Transverse colon (tissue), 4 donors: ENCODE measurements at regions not wholly inside any gene's neighbourhood (a gene's known extent, or its start where the extent isn't known, plus 50 kb on each side); places are given as distances from the start of the nearest gene placed in this dataset.

Source experiments
- DNase-seq: peaks from one replicate; pipeline ENCODE4 v3.0.0-alpha.2; 2019
- H3K27ac ChIP-seq, 4 donors: fragments of 200-600 bp; sonication (generic); 2 replicates each; pipeline ENCODE4 v1.5.1; 2016 to 2018; ENCODE audit warnings: inconsistent platforms in 4 of 4
- H3K27me3 ChIP-seq: fragments of 200-600 bp; sonication (generic); 2 replicates; pipeline ENCODE4 v1.5.1; 2017; ENCODE audit warnings: inconsistent platforms
- H3K36me3 ChIP-seq, 4 donors: fragments of 200-600 bp; sonication (generic); 2 replicates each; pipeline ENCODE4 v1.5.1; 2017 to 2019; ENCODE audit warnings: inconsistent platforms in 4 of 4
- H3K4me1 ChIP-seq, 4 donors: fragments of 200-600 bp; sonication (generic); 2 replicates each; pipeline ENCODE4 v1.5.1; 2017 to 2020; ENCODE audit warnings: inconsistent platforms in 4 of 4
- H3K4me3 ChIP-seq, 4 donors: fragments of 200-600 bp; sonication (generic); 1 replicate in 1 of 4; 2 replicates in 3 of 4; pipeline versions ENCODE4 v1.5.1 to v1.6.1; 2017 to 2019; ENCODE audit warnings: inconsistent platforms in 4 of 4
- H3K9me3 ChIP-seq, 2 donors: fragments of 200-600 bp; sonication (generic); 2 replicates each; pipeline ENCODE4 v1.5.1; 2017 to 2019; ENCODE audit warnings: inconsistent platforms in 2 of 2
- CTCF ChIP-seq, 5 experiments: fragments of 200-600 bp in 3 of 5; fragments of 450-650 bp in 2 of 5; sonication (generic) in 3 of 5; IDR thresholded peaks; 1 replicate in 2 of 5; 2 replicates in 3 of 5; pipeline ENCODE4 v1.5.1; 2016 to 2017; ENCODE audit warnings: antibody characterized with exemption in 5 of 5, inconsistent platforms in 3 of 5, mild to moderate bottlenecking in 2 of 5, moderate library complexity in 1 of 5
- EP300 ChIP-seq: sonication (generic); formaldehyde crosslinking; IDR thresholded peaks from one replicate; pipeline ENCODE4 v1.6.1; 2017; ENCODE audit warnings: antibody characterized with exemption, low read depth
- POLR2A ChIP-seq: fragments of 450-650 bp; IDR thresholded peaks from one replicate; pipeline ENCODE4 v1.6.1; 2016; ENCODE audit warnings: antibody characterized with exemption, mild to moderate bottlenecking, moderate library complexity
- POLR2AphosphoS5 ChIP-seq, 3 donors: sonication (generic); formaldehyde crosslinking; IDR thresholded peaks; one replicate each; pipeline ENCODE4 v1.6.1; 2016; ENCODE audit warnings: antibody characterized with exemption in 3 of 3
- WGBS, 2 donors: methylation state at CpG; one replicate each; pipeline ENCODE4 v1.1.5; 2018; ENCODE audit warnings: low coverage in 1 of 2; 5-methylcytosine and 5-hydroxymethylcytosine counted together
- in situ Hi-C, 4 donors: fragments of 200-750 bp; cut with MboI; loops; one replicate each; pipeline versions ENCODE4 v1.15.0 to v1.15.1; 2017; ENCODE audit warnings: low sequenced_read_pairs in 3 of 4, low pct_ligation_motif_present in 1 of 4, low pct_unique_long_range_greater_than_20kb in 1 of 4
- intact Hi-C: fragments of 100-400 bp; cut with DNase I; formaldehyde crosslinking; loops from one replicate; pipeline ENCODE4 v1.15.1; 2023; ENCODE audit warnings: low total_unique reads

- Histone ChIP-seq H3K27ac (no peak overlapping the region), H3K27me3 (no peaks in the 10 kb centered on the region), H3K9me3 (no peaks in the 10 kb centered on the region), H3K4me3 (no peak overlapping the region), H3K36me3 (no peaks in the 10 kb centered on the region), H3K4me1 (no peaks in the 10 kb centered on the region)
- no peak for DNase-seq
- in situ Hi-C loops (no loop called here), intact Hi-C loops (no loop called here)
- TF ChIP-seq POLR2A (no peak), POLR2AphosphoS5 (IDR thresholded peaks at IDR 0.05) (no peak), EP300 (no peak), CTCF (IDR thresholded peaks at IDR 0.05) (no peak)
- 77 to 80% methylated on average over 2 of the region's 2 CpGs for WGBS, 2 donors
Measured at GRCh38 chr5:107228226-107228625, 442.5 kb downstream of the EFNA5 start.

GRCh38 chr5:107224272-107224671 lies 446.5 kb downstream of the EFNA5 start:
- no peaks in the 10 kb centered on the region for H3K9me3 ChIP-seq
- H3K4me1 ChIP-seq = no peaks in the 10 kb centered on the region
- TF ChIP-seq EP300 (no peak), POLR2A (no peak), POLR2AphosphoS5 (IDR thresholded peaks at IDR 0.05) (no peak), CTCF (IDR thresholded peaks at IDR 0.05) (no peak)
- H3K4me3 ChIP-seq = no peak overlapping the region
- H3K27me3 ChIP-seq = no peaks in the 10 kb centered on the region
- no peaks in the 10 kb centered on the region for H3K36me3 ChIP-seq
- intact Hi-C loops = no loop called here
- in situ Hi-C loops = no loop called here
- DNase-seq = no peak
- WGBS, 2 donors = 9 to 56% methylated on average over 1 of the region's 1 CpG
- H3K27ac ChIP-seq = no peak overlapping the region

GRCh38 chr5:107223066-107223465 lies 447.7 kb downstream of the EFNA5 start:
- Histone ChIP-seq H3K9me3 (no peaks in the 10 kb centered on the region), H3K4me1 (no peaks in the 10 kb centered on the region), H3K36me3 (no peaks in the 10 kb centered on the region), H3K4me3 (no peak overlapping the region), H3K27ac (no peak overlapping the region), H3K27me3 (no peaks in the 10 kb centered on the region)
- intact Hi-C loops = no loop called here
- no peak for DNase-seq
- 65 to 70% methylated on average over 2 of the region's 2 CpGs for WGBS, 2 donors
- TF ChIP-seq POLR2A = no peak
- in situ Hi-C loops = no loop called here

- WGBS, 2 donors = 61% methylated on average over 1 of the region's 1 CpG; no CpG with 5 or more reads in 1 of the 2 donors
- Histone ChIP-seq H3K27ac (no peak overlapping the region), H3K27me3 (no peaks in the 10 kb centered on the region), H3K36me3 (no peaks in the 10 kb centered on the region), H3K4me3 (no peak overlapping the region), H3K4me1 (no peaks in the 10 kb centered on the region), H3K9me3 (no peaks in the 10 kb centered on the region)
- in situ Hi-C loops = no loop called here
- TF ChIP-seq CTCF (IDR thresholded peaks at IDR 0.05) = no peak
- TF ChIP-seq POLR2A = no peak
- TF ChIP-seq POLR2AphosphoS5 (IDR thresholded peaks at IDR 0.05) = no peak
- no peak for DNase-seq
- intact Hi-C loops = no loop called here
Measured at GRCh38 chr5:107219993-107220392, 450.7 kb downstream of the EFNA5 start.

- intact Hi-C loops = no loop called here
- WGBS, 2 donors = 67 to 78% methylated on average over 1 of the region's 1 CpG
- no peaks in the 10 kb centered on the region for H3K9me3 ChIP-seq
- no peak for DNase-seq
- TF ChIP-seq EP300 (no peak), POLR2A (no peak), CTCF (IDR thresholded peaks at IDR 0.05) (no peak), POLR2AphosphoS5 (IDR thresholded peaks at IDR 0.05) (no peak)
- no peaks in the 10 kb centered on the region for H3K4me1 ChIP-seq
- no peaks in the 10 kb centered on the region for H3K36me3 ChIP-seq
- no peak overlapping the region for H3K27ac ChIP-seq
- no peak overlapping the region for H3K4me3 ChIP-seq
- in situ Hi-C loops = no loop called here
- no peaks in the 10 kb centered on the region for H3K27me3 ChIP-seq
Measured at GRCh38 chr5:107218457-107219193, 452.1 kb downstream of the EFNA5 start.
